ENCODE measurements at regions not wholly inside any gene's neighbourhood (a gene's known extent, or its start where the extent isn't known, plus 50 kb on each side); places are given as distances from the start of the nearest gene placed in this dataset.
A peak's percentile ranks its signal among the peaks of the same experiment; 100 is the strongest.
"Not testable (repeated sequence)": the region's sequence is repeated elsewhere in the genome, so short reads cannot be mapped to it uniquely, and the experiment has no call there.

DNA sequence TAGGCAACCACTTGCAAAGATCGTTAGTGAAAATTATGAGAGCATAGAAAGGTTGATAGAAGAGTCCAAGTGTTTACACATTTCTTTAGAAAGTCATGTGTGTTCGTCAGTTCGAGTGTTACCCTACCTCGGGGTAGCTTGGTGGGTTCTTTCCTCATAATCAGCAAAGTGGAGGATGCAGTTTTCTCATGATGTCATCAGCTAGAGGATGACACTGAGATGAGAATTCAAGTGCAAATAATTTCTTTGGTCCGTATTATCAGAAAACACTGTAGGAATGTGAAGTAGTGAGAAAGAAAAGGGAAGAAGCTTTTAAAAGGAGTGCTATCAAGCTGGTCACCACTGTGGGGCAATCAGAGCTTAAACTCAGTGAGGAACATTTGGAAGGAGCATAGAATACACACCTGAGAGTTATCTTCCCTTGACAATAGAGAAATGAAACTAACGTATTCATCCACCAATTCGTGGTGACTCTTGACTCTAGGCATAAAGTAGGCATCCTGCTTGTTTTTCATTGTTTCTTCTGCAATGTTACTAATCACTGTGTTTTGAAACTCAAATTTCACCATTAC is 1340.9 kb upstream of the TMEM132C start:
- in situ Hi-C loops (cut with HindIII; ENCODE audit: low pct_unique_long_range_greater_than_20kb, low sequenced_read_pairs) = no loop called here

DNA sequence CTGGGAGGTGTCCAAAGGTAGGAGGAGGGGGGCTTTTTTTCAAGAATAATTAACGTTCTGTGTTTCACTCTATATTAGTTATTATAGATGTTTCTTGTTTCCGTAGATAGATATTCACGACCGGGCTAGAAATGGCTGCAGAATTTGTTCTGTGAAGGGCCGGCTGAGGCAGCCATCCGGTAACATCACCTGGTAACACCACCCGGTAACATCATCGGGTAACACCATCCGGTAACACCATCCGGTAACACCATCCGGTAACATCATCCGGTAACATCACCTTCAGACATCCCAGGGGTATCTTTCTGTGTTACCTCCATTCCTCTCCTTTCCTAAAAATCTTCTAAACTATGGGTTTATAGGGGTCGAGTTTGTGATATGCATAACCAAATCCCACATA is 1336.7 kb upstream of the TMEM132C start:
- no peak for DNase-seq (ENCODE audit: low read depth, low spot score)
- in situ Hi-C loops (cut with HindIII; ENCODE audit: low pct_unique_long_range_greater_than_20kb, low sequenced_read_pairs) = no loop called here

More for the DNA sequence above, 1340.9 kb upstream of the TMEM132C start:
- DNase-seq (ENCODE audit: low read depth, low spot score) = no peak

GRCh38 chr12:126932156-126932555 is 1334.8 kb upstream of the TMEM132C start:
- DNase-seq (ENCODE audit: low read depth, low spot score) = no peak
- in situ Hi-C loops (cut with HindIII; ENCODE audit: low pct_unique_long_range_greater_than_20kb, low sequenced_read_pairs) = no loop called here

GRCh38 chr12:126935435-126935834 is 1331.5 kb upstream of the TMEM132C start:
- in situ Hi-C loops (cut with HindIII; ENCODE audit: low pct_unique_long_range_greater_than_20kb, low sequenced_read_pairs) = no loop called here

DNA sequence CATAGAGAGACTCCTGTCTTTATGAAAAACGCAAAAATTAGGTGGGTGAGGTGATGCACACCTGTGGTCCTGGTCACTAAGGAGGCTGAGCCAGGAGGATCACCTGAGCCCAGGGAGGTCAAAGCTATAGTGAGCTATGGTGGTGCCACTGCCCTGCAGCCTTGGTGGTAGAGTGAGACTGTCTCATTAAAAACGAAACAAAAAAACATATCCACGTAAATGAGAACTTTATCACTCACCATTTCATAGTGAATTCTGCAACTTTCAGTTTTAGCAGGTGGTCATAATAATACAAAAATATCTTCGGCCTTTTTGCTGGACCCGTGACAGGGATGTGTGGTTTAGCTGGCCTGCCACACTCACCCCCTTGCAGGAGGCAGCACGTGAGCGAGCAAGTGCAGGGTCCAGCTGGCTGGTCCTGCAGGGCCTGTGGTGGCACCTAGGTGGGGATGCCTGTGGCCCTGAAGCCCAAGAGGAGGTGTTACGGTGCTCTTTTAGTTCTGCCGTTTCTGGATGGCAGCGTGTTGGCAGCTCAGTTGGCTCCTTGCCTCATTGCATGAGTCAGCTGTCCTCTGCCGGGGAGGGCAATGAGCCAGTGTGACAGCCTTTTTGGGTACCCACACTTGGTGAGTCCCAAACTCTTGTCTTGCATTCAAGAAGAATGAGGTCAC is 1330.7 kb upstream of the TMEM132C start:
- DNase-seq (ENCODE audit: low read depth, low spot score) = no peak
- in situ Hi-C loops (cut with HindIII; ENCODE audit: low pct_unique_long_range_greater_than_20kb, low sequenced_read_pairs) = no loop called here

More at GRCh38 chr12:126935435-126935834, 1331.5 kb upstream of the TMEM132C start:
- no peak for DNase-seq (ENCODE audit: low read depth, low spot score)

DNA sequence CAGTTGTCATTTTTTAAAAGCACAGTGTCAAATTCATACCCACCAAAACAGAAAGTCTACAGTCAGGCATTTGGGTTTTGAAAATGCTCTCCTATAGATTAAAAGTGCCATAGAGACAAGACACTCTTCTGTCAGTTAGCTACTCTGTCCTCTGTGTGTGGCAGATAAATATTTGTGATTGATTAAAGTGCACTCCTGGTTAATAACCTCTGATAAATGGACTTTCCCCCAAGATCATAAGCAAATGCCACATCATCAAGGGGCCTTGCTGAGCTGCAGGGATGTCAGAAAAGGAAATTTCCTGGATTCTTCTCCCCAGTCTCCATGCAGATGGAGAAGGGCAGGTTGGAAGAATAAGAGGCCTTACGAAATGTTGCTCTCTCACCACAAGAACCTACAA is 1329.5 kb upstream of the TMEM132C start:
- no peak for DNase-seq (ENCODE audit: low read depth, low spot score)
- in situ Hi-C loops (cut with HindIII; ENCODE audit: low pct_unique_long_range_greater_than_20kb, low sequenced_read_pairs) = no loop called here

DNA sequence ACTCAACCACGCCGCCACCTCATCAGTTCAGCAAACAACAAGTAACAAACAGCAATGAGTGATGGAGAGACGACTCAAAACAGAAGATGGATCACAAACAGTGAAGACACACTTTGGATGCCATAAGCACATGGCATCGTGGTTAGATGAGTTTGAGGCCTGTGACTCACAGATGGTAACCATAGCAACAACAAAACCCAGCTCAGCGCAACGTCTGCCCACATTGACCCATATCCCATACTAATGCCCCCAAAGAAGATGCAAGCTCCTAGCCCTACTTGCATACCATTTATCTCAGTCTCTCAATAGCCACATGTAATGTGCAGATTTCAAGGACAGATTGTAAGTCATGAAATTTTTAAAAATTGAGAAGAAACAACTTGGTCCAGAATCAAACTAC is 1322.3 kb upstream of the TMEM132C start:
- in situ Hi-C loops (cut with HindIII; ENCODE audit: low pct_unique_long_range_greater_than_20kb, low sequenced_read_pairs) = no loop called here

GRCh38 chr12:126946958-126947357 is 1320.0 kb upstream of the TMEM132C start:
- DNase-seq (ENCODE audit: low read depth, low spot score); in situ Hi-C loops (cut with HindIII; ENCODE audit: low pct_unique_long_range_greater_than_20kb, low sequenced_read_pairs): not testable (repeated sequence)

More for the DNA sequence above, 1322.3 kb upstream of the TMEM132C start:
- no peak for DNase-seq (ENCODE audit: low read depth, low spot score)

DNA sequence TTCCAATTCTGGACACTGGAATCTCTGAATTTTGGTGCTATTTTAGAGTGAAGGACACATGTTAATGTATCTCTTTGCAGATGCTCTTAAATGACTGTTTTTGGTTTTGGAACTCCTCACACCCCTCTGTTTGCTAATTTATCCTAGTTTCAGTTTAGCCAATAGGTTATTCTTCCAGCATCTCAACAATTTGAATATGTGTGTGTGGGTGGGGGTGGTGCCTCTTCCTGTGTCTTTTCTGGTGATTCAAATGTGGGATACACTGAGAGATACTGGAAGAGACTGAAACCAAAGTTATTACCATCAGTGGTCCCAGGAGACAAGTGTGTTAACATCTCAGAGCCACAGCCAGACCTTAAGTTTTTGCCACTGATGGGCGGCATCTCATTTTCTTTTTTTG is 1317.4 kb upstream of the TMEM132C start:
- DNase-seq (ENCODE audit: low read depth, low spot score) = no peak
- in situ Hi-C loops (cut with HindIII; ENCODE audit: low pct_unique_long_range_greater_than_20kb, low sequenced_read_pairs) = no loop called here

DNA sequence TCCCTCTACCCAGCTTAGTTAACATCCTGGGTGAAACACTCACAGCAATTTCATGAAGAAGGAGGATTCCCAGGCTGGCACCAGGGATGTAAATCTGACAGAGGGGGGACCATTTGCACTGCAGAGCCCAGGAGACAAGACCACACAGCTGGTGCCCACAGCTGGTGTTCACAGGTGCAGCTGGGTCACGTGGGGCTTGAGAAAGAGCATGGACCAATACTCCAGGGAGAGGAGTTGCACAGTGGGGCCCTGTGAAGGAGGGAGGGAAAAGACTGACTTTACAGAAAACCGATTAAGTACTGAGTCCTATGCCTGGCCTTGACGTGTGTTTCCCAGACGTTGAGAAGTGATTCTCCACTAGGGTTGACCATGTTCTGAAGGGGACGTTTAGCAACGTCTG is 1316.7 kb upstream of the TMEM132C start:
- no peak for DNase-seq (ENCODE audit: low read depth, low spot score)
- in situ Hi-C loops (cut with HindIII; ENCODE audit: low pct_unique_long_range_greater_than_20kb, low sequenced_read_pairs) = no loop called here

- DNase-seq (ENCODE audit: low read depth, low spot score) = no peak
- in situ Hi-C loops (cut with HindIII; ENCODE audit: low pct_unique_long_range_greater_than_20kb, low sequenced_read_pairs) = no loop called here
Measured at GRCh38 chr12:126952096-126953007, 1314.6 kb upstream of the TMEM132C start.

DNA sequence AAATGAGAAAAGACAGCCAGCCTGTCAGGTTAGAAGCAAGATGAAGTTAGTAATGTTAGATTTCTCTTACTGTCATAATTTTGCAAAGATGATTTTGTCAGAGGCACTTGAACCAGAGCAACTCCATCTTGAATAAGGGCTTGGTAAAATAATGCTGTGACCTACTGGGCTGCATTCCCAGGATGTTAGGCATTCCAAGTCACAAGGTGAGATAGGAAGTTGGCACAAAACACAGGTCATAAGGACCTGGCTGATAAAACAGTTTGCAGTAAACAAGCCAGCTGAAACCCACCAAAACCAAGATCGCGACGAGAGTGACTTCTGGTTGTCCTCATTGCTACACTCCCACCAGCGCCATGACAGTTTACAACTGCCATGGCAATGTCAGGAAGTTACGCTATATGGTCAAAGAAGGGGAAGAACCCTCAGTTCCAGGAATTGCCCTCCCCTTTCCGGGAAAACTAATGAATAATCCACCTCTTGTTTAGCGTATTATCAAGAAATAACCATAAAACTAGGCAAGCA is 1313.5 kb upstream of the TMEM132C start:
- DNase-seq (ENCODE audit: low read depth, low spot score) = no peak
- in situ Hi-C loops (cut with HindIII; ENCODE audit: low pct_unique_long_range_greater_than_20kb, low sequenced_read_pairs) = no loop called here

GRCh38 chr12:126960221-126960620 is 1306.7 kb upstream of the TMEM132C start:
- no peak for DNase-seq (ENCODE audit: low read depth, low spot score)
- in situ Hi-C loops (cut with HindIII; ENCODE audit: low pct_unique_long_range_greater_than_20kb, low sequenced_read_pairs) = no loop called here

- in situ Hi-C loops (cut with HindIII; ENCODE audit: low pct_unique_long_range_greater_than_20kb, low sequenced_read_pairs) = no loop called here
- DNase-seq (ENCODE audit: low read depth, low spot score) = no peak
Measured at GRCh38 chr12:126960709-126961108, 1306.3 kb upstream of the TMEM132C start.

DNA sequence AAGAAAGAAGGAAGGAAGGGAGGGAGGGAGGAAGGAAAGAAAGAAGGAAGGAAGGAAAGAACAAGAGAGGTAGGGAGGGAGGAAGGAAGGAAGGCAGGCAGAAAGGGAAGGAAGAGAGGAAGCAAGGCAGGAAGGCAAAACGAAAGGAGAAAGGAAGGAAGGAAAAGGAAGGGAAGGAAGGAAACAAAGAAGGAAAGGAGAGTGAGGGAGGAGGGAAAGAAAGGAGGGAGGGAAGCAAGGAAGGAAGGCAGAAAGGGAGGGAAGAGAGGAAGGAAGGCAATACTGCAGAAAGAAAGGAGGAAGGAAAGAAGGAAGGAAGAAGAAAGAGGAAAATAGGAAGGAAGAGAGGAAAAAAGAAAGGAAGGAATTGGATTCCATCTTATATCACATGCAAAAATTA is 1303.1 kb upstream of the TMEM132C start:
- in situ Hi-C loops (cut with HindIII; ENCODE audit: low pct_unique_long_range_greater_than_20kb, low sequenced_read_pairs) = no loop called here

DNA sequence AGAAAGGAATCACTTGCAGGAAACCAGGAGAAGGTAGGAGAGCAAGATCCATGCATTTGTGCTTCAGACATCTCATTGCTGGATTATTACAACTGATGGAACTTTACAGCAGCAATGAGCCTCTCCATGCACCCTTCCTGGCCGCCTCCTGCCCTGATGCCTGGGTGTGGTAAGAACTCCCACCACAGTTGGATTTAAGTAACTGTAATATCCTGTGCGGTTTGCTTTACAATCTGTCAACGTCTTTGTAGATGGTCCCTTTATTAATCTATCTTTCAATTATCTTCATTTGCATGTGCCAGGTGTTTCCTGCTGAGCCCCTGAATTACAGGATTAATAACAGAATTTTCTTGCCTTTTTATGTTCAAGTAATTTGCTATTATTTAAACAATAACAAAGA is 1300.5 kb upstream of the TMEM132C start:
- in situ Hi-C loops (cut with HindIII; ENCODE audit: low pct_unique_long_range_greater_than_20kb, low sequenced_read_pairs) = no loop called here
- DNase-seq (ENCODE audit: low read depth, low spot score) = no peak

More for the DNA sequence above, 1303.1 kb upstream of the TMEM132C start:
- no peak for DNase-seq (ENCODE audit: low read depth, low spot score)

DNA sequence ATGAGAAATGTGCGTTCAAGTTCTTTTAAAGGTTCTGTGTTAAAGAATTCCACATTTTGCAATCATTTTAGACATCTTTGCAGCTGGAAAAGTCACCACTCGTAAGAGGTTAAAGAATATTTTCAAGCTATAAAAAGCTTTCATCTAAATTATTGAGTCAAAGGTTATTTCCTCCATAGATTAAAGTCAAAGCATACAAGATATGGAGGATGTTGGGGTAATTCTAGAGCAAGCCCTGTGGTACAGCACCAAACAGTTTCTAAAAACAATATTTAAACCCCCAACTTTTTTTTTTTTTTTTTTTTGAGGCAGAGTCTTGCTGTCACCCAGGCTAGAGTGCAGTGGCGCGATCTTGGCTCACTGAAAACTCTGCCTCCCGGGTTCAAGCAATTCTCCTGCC is 1299.8 kb upstream of the TMEM132C start:
- DNase-seq (ENCODE audit: low read depth, low spot score) = no peak
- in situ Hi-C loops (cut with HindIII; ENCODE audit: low pct_unique_long_range_greater_than_20kb, low sequenced_read_pairs) = no loop called here

- DNase-seq (ENCODE audit: low read depth, low spot score) = peak; percentile 55
- in situ Hi-C loops (cut with HindIII; ENCODE audit: low pct_unique_long_range_greater_than_20kb, low sequenced_read_pairs) = no loop called here
Measured at GRCh38 chr12:126974779-126975178, 1292.2 kb upstream of the TMEM132C start.

Data from SK-MEL-5 (cell line).